ENCODE measurements at regions not wholly inside any gene's neighbourhood (a gene's known extent, or its start where the extent isn't known, plus 50 kb on each side); places are given as distances from the start of the nearest gene placed in this dataset.

GRCh38 chr5:157917899-157918809, 59.2 kb upstream of the CLINT1 start:
- Histone ChIP-seq H3K9me3 (ENCODE audit: low read length) (no peaks in the 10 kb centered on the region), H3K4me1 (ENCODE audit: insufficient read depth, low read length) (peaks cover 36% of the 10 kb centered on the region), H3K27me3 (ENCODE audit: control insufficient read depth in 1 of 2, insufficient read depth in 2 of 2, low read length in 2 of 2) (no peaks in the 10 kb centered on the region), H3K9ac (ENCODE audit: low read length) (no peak overlapping the region), H3K36me3 (ENCODE audit: insufficient read depth, low read length) (no peaks in the 10 kb centered on the region), H3K4me3 (ENCODE audit: low read depth in 1 of 2, low read length in 2 of 2) (no peak overlapping the region), H3K27ac (ENCODE audit: low read depth, low read length) (no peak overlapping the region)

GRCh38 chr5:157917491-157917890, 58.5 kb upstream of the CLINT1 start:
- Histone ChIP-seq H3K27me3 (ENCODE audit: control insufficient read depth in 1 of 2, insufficient read depth in 2 of 2, low read length in 2 of 2) (no peaks in the 10 kb centered on the region), H3K4me3 (ENCODE audit: low read depth in 1 of 2, low read length in 2 of 2) (no peak overlapping the region), H3K9ac (ENCODE audit: low read length) (no peak overlapping the region), H3K36me3 (ENCODE audit: insufficient read depth, low read length) (no peaks in the 10 kb centered on the region), H3K4me1 (ENCODE audit: insufficient read depth, low read length) (peaks cover 36% of the 10 kb centered on the region), H3K27ac (ENCODE audit: low read depth, low read length) (no peak overlapping the region), H3K9me3 (ENCODE audit: low read length) (no peaks in the 10 kb centered on the region)

- no peaks in the 10 kb centered on the region for H3K9me3 ChIP-seq (ENCODE audit: low read length)
- no peak overlapping the region for H3K4me3 ChIP-seq (ENCODE audit: low read depth in 1 of 2, low read length in 2 of 2)
- H3K9ac ChIP-seq (ENCODE audit: low read length): no peak overlapping the region
- H3K27me3 ChIP-seq (ENCODE audit: control insufficient read depth in 1 of 2, insufficient read depth in 2 of 2, low read length in 2 of 2): no peaks in the 10 kb centered on the region
- H3K27ac ChIP-seq (ENCODE audit: low read depth, low read length): peak overlapping the region; percentile 21
- no peaks in the 10 kb centered on the region for H3K36me3 ChIP-seq (ENCODE audit: insufficient read depth, low read length)
- peaks cover 36% of the 10 kb centered on the region for H3K4me1 ChIP-seq (ENCODE audit: insufficient read depth, low read length)
Measured at GRCh38 chr5:157915638-157916037, 56.7 kb upstream of the CLINT1 start.

GRCh38 chr5:157914151-157914788, 55.3 kb upstream of the CLINT1 start:
- Histone ChIP-seq H3K27me3 (ENCODE audit: control insufficient read depth in 1 of 2, insufficient read depth in 2 of 2, low read length in 2 of 2) (no peaks in the 10 kb centered on the region), H3K4me3 (ENCODE audit: low read depth in 1 of 2, low read length in 2 of 2) (no peak overlapping the region), H3K9ac (ENCODE audit: low read length) (no peak overlapping the region), H3K9me3 (ENCODE audit: low read length) (no peaks in the 10 kb centered on the region), H3K36me3 (ENCODE audit: insufficient read depth, low read length) (no peaks in the 10 kb centered on the region), H3K4me1 (ENCODE audit: insufficient read depth, low read length) (peaks cover 36% of the 10 kb centered on the region), H3K27ac (ENCODE audit: low read depth, low read length) (no peak overlapping the region)

GRCh38 chr5:157913575-157913974, 54.6 kb upstream of the CLINT1 start:
- no peaks in the 10 kb centered on the region for H3K27me3 ChIP-seq (ENCODE audit: control insufficient read depth in 1 of 2, insufficient read depth in 2 of 2, low read length in 2 of 2)
- H3K27ac ChIP-seq (ENCODE audit: low read depth, low read length): no peak overlapping the region

GRCh38 chr5:157912621-157913325, 53.8 kb upstream of the CLINT1 start:
- no peaks in the 10 kb centered on the region for H3K27me3 ChIP-seq (ENCODE audit: control insufficient read depth in 1 of 2, insufficient read depth in 2 of 2, low read length in 2 of 2)
- H3K4me1 ChIP-seq (ENCODE audit: insufficient read depth, low read length): peaks cover 22% of the 10 kb centered on the region
- no peak overlapping the region for H3K27ac ChIP-seq (ENCODE audit: low read depth, low read length)
- no peak overlapping the region for H3K9ac ChIP-seq (ENCODE audit: low read length)
- no peak overlapping the region for H3K4me3 ChIP-seq (ENCODE audit: low read depth in 1 of 2, low read length in 2 of 2)
- no peaks in the 10 kb centered on the region for H3K36me3 ChIP-seq (ENCODE audit: insufficient read depth, low read length)
- H3K9me3 ChIP-seq (ENCODE audit: low read length): no peaks in the 10 kb centered on the region

More at GRCh38 chr5:157913575-157913974, 54.6 kb upstream of the CLINT1 start:
- Histone ChIP-seq H3K9ac (ENCODE audit: low read length) (no peak overlapping the region), H3K36me3 (ENCODE audit: insufficient read depth, low read length) (no peaks in the 10 kb centered on the region), H3K4me1 (ENCODE audit: insufficient read depth, low read length) (peaks cover 30% of the 10 kb centered on the region), H3K4me3 (ENCODE audit: low read depth in 1 of 2, low read length in 2 of 2) (no peak overlapping the region), H3K9me3 (ENCODE audit: low read length) (no peaks in the 10 kb centered on the region)

- Histone ChIP-seq H3K4me1 (ENCODE audit: insufficient read depth, low read length) (peaks cover 16% of the 10 kb centered on the region), H3K9me3 (ENCODE audit: low read length) (no peaks in the 10 kb centered on the region), H3K27ac (ENCODE audit: low read depth, low read length) (no peak overlapping the region), H3K36me3 (ENCODE audit: insufficient read depth, low read length) (no peaks in the 10 kb centered on the region), H3K27me3 (ENCODE audit: control insufficient read depth in 1 of 2, insufficient read depth in 2 of 2, low read length in 2 of 2) (no peaks in the 10 kb centered on the region), H3K4me3 (ENCODE audit: low read depth in 1 of 2, low read length in 2 of 2) (no peak overlapping the region), H3K9ac (ENCODE audit: low read length) (no peak overlapping the region)
Measured at GRCh38 chr5:157911568-157911967, 52.6 kb upstream of the CLINT1 start.

Measured in muscle layer of colon (tissue), 2 donors.